HepG2 (cell line): ENCODE measurements at regions not wholly inside any gene's neighbourhood (a gene's known extent, or its start where the extent isn't known, plus 50 kb on each side); places are given as distances from the start of the nearest gene placed in this dataset.

Source experiments
- ATAC-seq: fragments of 200-7000 bp; cut with Tn5 transposase; 3 replicates; pipeline ENCODE4 v1.9.1; 2020; ENCODE audit warnings: mild to moderate bottlenecking, moderate library complexity
- BruUV-seq: library from RNA; stranded (reverse); fragments of 400-500 nt; replicated peaks from 2 replicates; lab custom pipeline; 2021; lab: Mats Ljungman, UMichigan
- CTCF ChIA-PET: fragments of 300-600 bp; formaldehyde crosslinking; extraction: SDS; loops from one replicate; lab custom pipeline; 2021; ENCODE audit warnings: low total read pairs, inconsistent platforms, low intra/inter-chr PET ratio; lab: Yijun Ruan, JAX
- POLR2A ChIA-PET: fragments of 350-600 bp; sonication (Branson Sonifier 250); formaldehyde crosslinking; loops from one replicate; lab custom pipeline; 2020; ENCODE audit warnings: antibody characterized with exemption, inconsistent platforms; lab: Yijun Ruan, JAX
- DNase-seq: peaks from one replicate; pipeline ENCODE4 v3.0.0-alpha.2; 2015; ENCODE audit warnings: low spot score
- FAIRE-seq: peaks from 3 replicates; lab custom pipeline; 2011; peaks lifted over from hg19 to GRCh38; lab: Jason Lieb, UNC
- H2AFZ ChIP-seq: one replicate; pipeline ENCODE4 v1.6.1; 2011; ENCODE audit warnings: low read length, inconsistent platforms
- H3K27ac ChIP-seq: fragments of 300-600 bp; 3 replicates; pipeline ENCODE4 v1.8.0; 2011; ENCODE audit warnings: mixed run types, mild to moderate bottlenecking, mixed read lengths, low read length, inconsistent platforms; ENCODE audit not compliant: insufficient read depth; ENCODE audit errors: extremely low read length
- H3K27me3 ChIP-seq, 2 experiments: fragments of 200-600 bp in 1 of 2; 2 replicates in 1 of 2; 3 replicates in 1 of 2; pipeline versions ENCODE4 v1.6.0 to v1.8.0; 2011; ENCODE audit warnings: low read length in 2 of 2, mild to moderate bottlenecking in 2 of 2, moderate library complexity in 2 of 2, inconsistent platforms in 1 of 2; ENCODE audit not compliant: insufficient read depth in 2 of 2, control insufficient read depth in 1 of 2
- H3K36me3 ChIP-seq, 2 experiments: fragments of 200-600 bp in 1 of 2; replicated peaks in 1 of 2; 2 replicates in 1 of 2; 3 replicates in 1 of 2; pipeline versions ENCODE4 v1.5.1 to v1.8.0; 2011; ENCODE audit warnings: low read length in 2 of 2, inconsistent platforms in 1 of 2; ENCODE audit not compliant: insufficient read depth in 2 of 2, control insufficient read depth in 1 of 2
- H3K4me1 ChIP-seq: 2 replicates; pipeline ENCODE4 v1.5.1; 2012; ENCODE audit warnings: low read length, inconsistent platforms; ENCODE audit not compliant: insufficient read depth
- H3K4me2 ChIP-seq: 2 replicates; pipeline ENCODE4 v1.6.0; 2011; ENCODE audit warnings: low read depth, low read length, inconsistent platforms
- H3K4me3 ChIP-seq, 3 experiments: fragments of 200-600 bp in 1 of 3; sonication (generic), shearing (Covaris generic) in 1 of 3; replicated peaks in 1 of 3; 2 replicates each; pipeline ENCODE4 v1.5.1; 2011 to 2016; ENCODE audit warnings: low read length in 3 of 3, inconsistent platforms in 2 of 3, low read depth in 2 of 3, mild to moderate bottlenecking in 2 of 3, control low read depth in 1 of 3, mixed read lengths in 1 of 3; ENCODE audit not compliant: insufficient read depth in 1 of 3
- H3K79me2 ChIP-seq: one replicate; pipeline ENCODE4 v1.6.1; 2011; ENCODE audit warnings: low read length, inconsistent platforms; ENCODE audit not compliant: insufficient read depth
- H3K9ac ChIP-seq: 2 replicates; pipeline ENCODE4 v1.6.0; 2011; ENCODE audit warnings: mild to moderate bottlenecking, low read depth, low read length, inconsistent platforms; ENCODE audit not compliant: insufficient read depth
- H3K9me3 ChIP-seq: 2 replicates; pipeline ENCODE4 v1.5.1; 2012; ENCODE audit warnings: mild to moderate bottlenecking, low read length
- H4K20me1 ChIP-seq: 2 replicates; pipeline ENCODE4 v1.6.0; 2011; ENCODE audit warnings: inconsistent platforms, mild to moderate bottlenecking, low read length, moderate library complexity; ENCODE audit not compliant: insufficient read depth
- GLMP ChIP-seq: sonication (generic); formaldehyde crosslinking; IDR thresholded peaks from 2 replicates; pipeline ENCODE4 v1.9.0; 2021; ENCODE audit warnings: missing genetic modification reagents, mild to moderate bottlenecking, borderline replicate concordance
- GTF3A ChIP-seq: sonication (generic); formaldehyde crosslinking; conservative IDR thresholded peaks from 2 replicates; pipeline ENCODE4 v1.4.0; 2020; ENCODE audit warnings: mild to moderate bottlenecking, missing genetic modification reagents
- MIER3 ChIP-seq: IDR thresholded peaks from 2 replicates; pipeline ENCODE4 v1.6.1; 2016; ENCODE audit warnings: missing compliant biosample characterization, borderline replicate concordance
- NR0B2 ChIP-seq: sonication (generic); formaldehyde crosslinking; IDR thresholded peaks from 2 replicates; pipeline ENCODE4 v1.4.0; 2020; ENCODE audit warnings: mild to moderate bottlenecking, missing genetic modification reagents
- RNF2 ChIP-seq: fragments of 450-650 bp; conservative IDR thresholded peaks from 2 replicates; pipeline ENCODE4 v1.6.1; 2016; ENCODE audit warnings: low read depth
- ZNF446 ChIP-seq: sonication (generic); formaldehyde crosslinking; IDR thresholded peaks from 2 replicates; pipeline ENCODE4 v1.5.0; 2020; ENCODE audit warnings: mild to moderate bottlenecking, missing genetic modification reagents
- WGBS: methylation state at CpG from one replicate; pipeline ENCODE4 v1.1.6; 2017; ENCODE audit warnings: low lambda C conversion rate; 5-methylcytosine and 5-hydroxymethylcytosine counted together
- in situ Hi-C: cut with HindIII; loops from 2 replicates; pipeline ENCODE4 v1.10.0; 2017; ENCODE audit warnings: low pct_unique_long_range_greater_than_20kb; ENCODE audit not compliant: extremely low pct_ligation_motif_present
- intact Hi-C: fragments of 100-400 bp; cut with micrococcal nuclease; formaldehyde crosslinking; loops from one replicate; pipeline ENCODE4 v1.10.0; 2022; ENCODE audit not compliant: unreplicated experiment
- TF ChIP-seq, protein P1 (sequence below): sonication (generic); formaldehyde crosslinking; IDR thresholded peaks from 2 replicates; pipeline ENCODE4 v1.5.0; 2020; ENCODE audit warnings: missing genetic modification reagents, mild to moderate bottlenecking, borderline replicate concordance
- TF ChIP-seq, protein P2 (sequence below): fragments of 450-650 bp; IDR thresholded peaks from 2 replicates; pipeline ENCODE4 v1.6.1; 2017

- Histone ChIP-seq H4K20me1 (no peaks in the 10 kb centered on the region), H3K36me3 (no peaks in the 10 kb centered on the region), H2AFZ (no peak overlapping the region), H3K9ac (no peak overlapping the region), H3K9me3 (no peaks in the 10 kb centered on the region), H3K27me3 (peaks cover 2 to 29% of the 10 kb centered on the region in 2 experiments; a peak in 3 of 5 replicates), H3K4me1 (no peaks in the 10 kb centered on the region), H3K4me2 (no peak overlapping the region), H3K27ac (no peak overlapping the region), H3K4me3 (no peak overlapping the region), H3K79me2 (no peaks in the 10 kb centered on the region)
- in situ Hi-C loops: no loop called here
- POLR2A ChIA-PET: interaction anchor here (1.0 kb wide), 1 partner anchor 79 kb away, joined by 3 read pairs; the partner anchor contains the start of gene HDAC4
- ATAC-seq (no peak; the same call in 2 of the 3 replicates), DNase-seq (no peak), FAIRE-seq (no peak)
- intact Hi-C loops: no loop called here
- no TSS peak for BruUV-seq
- WGBS: 37% methylated on average over 3 of the region's 5 CpGs
- TF ChIP-seq GLMP (CRISPR knock-in tag): no peak
- TF ChIP-seq ZNF446: no peak
- TF ChIP-seq RNF2: no peak
- TF ChIP-seq, protein P1, sequence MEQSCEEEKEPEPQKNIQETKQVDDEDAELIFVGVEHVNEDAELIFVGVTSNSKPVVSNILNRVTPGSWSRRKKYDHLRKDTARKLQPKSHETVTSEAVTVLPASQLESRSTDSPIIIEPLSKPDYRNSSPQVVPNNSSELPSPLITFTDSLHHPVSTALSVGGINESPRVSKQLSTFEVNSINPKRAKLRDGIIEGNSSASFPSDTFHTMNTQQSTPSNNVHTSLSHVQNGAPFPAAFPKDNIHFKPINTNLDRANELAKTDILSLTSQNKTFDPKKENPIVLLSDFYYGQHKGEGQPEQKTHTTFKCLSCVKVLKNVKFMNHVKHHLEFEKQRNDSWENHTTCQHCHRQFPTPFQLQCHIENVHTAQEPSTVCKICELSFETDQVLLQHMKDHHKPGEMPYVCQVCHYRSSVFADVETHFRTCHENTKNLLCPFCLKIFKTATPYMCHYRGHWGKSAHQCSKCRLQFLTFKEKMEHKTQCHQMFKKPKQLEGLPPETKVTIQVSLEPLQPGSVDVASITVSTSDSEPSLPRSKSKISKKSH (CRISPR knock-in tag): no peak
- TF ChIP-seq, protein P2, sequence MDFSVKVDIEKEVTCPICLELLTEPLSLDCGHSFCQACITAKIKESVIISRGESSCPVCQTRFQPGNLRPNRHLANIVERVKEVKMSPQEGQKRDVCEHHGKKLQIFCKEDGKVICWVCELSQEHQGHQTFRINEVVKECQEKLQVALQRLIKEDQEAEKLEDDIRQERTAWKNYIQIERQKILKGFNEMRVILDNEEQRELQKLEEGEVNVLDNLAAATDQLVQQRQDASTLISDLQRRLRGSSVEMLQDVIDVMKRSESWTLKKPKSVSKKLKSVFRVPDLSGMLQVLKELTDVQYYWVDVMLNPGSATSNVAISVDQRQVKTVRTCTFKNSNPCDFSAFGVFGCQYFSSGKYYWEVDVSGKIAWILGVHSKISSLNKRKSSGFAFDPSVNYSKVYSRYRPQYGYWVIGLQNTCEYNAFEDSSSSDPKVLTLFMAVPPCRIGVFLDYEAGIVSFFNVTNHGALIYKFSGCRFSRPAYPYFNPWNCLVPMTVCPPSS: no peak
- TF ChIP-seq GTF3A (CRISPR knock-in tag): no peak
- TF ChIP-seq MIER3: no peak
- no peak for TF ChIP-seq NR0B2 (CRISPR knock-in tag)
- CTCF ChIA-PET: no interaction called here
These were observed 78.7 kb upstream of the HDAC4 start for GRCh38 chr2:239479471-239479870.
